Peyer's patch (tissue), 4 donors: ENCODE measurements at regions not wholly inside any gene's neighbourhood (a gene's known extent, or its start where the extent isn't known, plus 50 kb on each side); places are given as distances from the start of the nearest gene placed in this dataset.

Experiments used
- CTCF ChIP-seq, 6 experiments: fragments of 450-650 bp in 4 of 6; fragments of 200-600 bp in 2 of 6; sonication (generic) in 1 of 6; IDR thresholded peaks; one replicate each; pipeline ENCODE4 v1.5.1; 2017 to 2019; ENCODE audit warnings: antibody characterized with exemption in 6 of 6, mild to moderate bottlenecking in 3 of 6, moderate library complexity in 1 of 6
- POLR2A ChIP-seq, 2 donors: fragments of 450-650 bp; IDR thresholded peaks; one replicate each; pipeline ENCODE4 v1.5.1; 2017; ENCODE audit warnings: antibody characterized with exemption in 2 of 2, mild to moderate bottlenecking in 2 of 2, moderate library complexity in 2 of 2

GRCh38 chr7:113804475-113805095, 114.2 kb downstream of the PPP1R3A start:
- no peak for TF ChIP-seq CTCF (IDR thresholded peaks at IDR 0.05)
- TF ChIP-seq POLR2A (IDR thresholded peaks at IDR 0.05), result no peak
